T-helper 9 cell (primary cell): ENCODE measurements at regions not wholly inside any gene's neighbourhood (a gene's known extent, or its start where the extent isn't known, plus 50 kb on each side); places are given as distances from the start of the nearest gene placed in this dataset.
"Not testable (repeated sequence)": the region's sequence is repeated elsewhere in the genome, so short reads cannot be mapped to it uniquely, and the experiment has no call there.

Experiments used
- DNase-seq: peaks from one replicate; pipeline ENCODE4 v3.0.0-alpha.2; 2020

DNA sequence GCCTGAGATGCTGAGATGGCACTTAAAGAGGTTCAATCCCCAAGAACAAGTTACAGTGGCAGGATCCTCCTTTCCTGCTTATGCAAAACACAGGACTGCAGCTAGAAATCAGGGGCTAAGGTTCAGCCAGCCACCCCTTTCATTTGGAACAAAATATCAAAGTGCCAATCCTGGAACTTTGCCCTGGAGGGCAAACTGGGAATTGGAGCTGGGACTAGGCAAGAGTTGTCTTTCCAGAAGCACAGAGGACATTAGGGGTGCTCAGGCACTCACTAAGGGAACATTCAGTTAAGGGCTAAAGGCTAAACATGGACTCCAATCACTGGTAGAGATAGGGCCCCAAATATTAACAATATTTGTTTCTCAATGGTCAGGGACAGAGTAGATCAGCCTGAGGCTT, 237.2 kb downstream of the EMP1 start:
- no peak for DNase-seq

DNA sequence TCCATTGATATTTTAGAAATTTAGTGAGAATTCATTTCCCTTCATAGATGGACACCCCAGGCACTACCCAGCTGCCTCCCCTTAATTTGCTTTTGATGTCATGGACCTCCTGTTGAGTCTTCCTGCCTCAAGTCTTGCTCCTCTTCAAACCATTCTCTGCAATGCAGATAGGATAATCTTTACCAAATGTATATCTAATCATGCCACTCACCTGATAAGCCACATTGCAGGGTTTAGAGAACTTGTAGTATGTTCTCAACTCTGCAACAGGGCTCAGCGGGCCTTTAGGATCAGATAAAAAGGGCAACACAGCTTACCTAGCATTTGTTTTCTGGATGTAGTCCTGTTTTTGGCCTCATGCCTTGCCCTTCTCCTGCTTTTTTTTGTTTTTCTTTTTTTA, 234.5 kb downstream of the EMP1 start:
- no peak for DNase-seq

DNA sequence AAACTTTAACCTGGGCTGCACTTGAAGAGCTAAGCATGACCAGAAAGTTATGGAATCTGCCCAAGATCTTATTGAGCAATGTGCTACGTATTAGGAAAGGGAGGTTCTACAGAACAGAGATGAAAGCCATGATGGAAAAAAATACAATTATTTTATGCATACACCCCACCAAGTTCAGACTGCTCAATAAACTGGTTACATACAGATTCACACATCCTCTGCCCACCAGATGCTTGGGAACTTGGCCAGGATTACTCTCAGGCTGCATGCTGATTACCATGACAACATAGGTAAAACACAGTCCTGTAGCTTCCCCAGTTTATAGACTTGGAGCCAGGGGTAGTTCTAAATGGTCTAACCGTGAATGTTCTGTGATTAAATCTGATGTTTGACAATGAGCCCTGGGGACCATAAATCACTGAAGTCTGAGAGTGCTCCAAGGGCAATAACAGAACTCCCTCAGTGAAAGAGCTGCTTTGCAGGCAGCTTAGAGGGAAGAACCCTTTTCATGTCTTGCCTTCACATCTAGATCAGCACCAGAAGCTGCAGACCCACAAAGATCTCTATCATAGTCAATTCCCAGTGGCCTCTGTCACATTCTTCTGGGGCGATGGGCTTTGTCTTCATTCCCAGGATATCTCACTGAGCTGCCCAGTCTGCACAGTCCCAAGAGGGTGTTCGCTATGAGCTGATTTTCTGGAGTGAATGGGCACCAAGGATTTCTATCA, 232.2 kb downstream of the EMP1 start:
- no peak for DNase-seq

DNA sequence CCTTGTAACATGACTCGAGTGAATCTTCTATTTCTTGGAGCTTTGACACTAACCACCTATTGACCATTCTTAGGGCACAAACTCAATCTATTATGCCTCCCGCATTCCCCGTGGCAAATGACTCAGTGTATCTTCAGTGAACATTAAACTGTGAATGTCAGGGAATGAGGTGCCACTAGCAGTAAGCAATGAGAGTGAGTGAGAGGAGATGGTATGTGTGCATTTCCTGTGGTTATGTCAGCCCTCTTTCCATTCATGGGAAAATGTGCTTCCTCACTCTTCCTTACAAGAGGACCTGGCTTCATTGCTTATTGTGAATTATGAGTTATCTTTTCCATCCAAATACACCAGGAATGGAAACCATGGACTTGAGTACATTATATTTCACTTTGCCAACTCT, 229.2 kb downstream of the EMP1 start:
- no peak for DNase-seq

DNA sequence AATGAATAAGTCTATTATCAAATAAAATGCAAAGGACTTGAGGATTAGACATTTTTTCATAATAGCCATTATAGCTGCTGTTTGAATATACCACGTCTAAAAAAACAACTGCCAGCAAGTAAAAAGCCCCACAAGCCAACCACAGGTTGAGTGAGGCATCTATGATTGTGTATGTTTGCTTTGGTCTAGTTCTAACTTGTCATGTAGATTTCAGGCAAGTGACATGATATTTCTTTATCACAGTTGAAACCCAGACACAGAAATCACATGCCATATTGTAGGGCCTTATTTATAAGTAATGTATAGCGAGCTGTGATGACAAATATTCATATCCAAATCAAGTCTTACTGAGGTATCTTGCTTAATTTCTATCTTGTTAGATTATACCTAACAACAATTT, 225.8 kb downstream of the EMP1 start:
- DNase-seq: no peak

DNA sequence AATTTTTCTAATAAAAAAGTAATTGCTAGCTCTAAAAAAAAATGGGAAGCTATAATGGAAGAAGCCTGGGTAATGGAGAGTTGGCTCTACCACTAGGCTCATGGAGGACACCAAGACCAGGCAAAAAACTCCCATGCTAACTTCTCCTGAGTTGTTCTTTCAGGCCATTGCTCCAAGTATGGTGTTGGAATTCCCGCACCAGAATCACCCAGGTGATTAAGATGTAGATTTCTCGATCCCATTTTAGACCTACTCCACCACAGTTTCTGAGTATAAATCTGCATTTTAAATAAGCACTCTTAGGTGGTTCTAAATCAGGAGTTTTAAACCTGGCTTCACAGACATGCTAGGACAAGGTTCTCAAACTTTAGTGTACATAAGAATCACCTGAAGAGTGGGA, 221.0 kb downstream of the EMP1 start:
- no peak for DNase-seq

DNA sequence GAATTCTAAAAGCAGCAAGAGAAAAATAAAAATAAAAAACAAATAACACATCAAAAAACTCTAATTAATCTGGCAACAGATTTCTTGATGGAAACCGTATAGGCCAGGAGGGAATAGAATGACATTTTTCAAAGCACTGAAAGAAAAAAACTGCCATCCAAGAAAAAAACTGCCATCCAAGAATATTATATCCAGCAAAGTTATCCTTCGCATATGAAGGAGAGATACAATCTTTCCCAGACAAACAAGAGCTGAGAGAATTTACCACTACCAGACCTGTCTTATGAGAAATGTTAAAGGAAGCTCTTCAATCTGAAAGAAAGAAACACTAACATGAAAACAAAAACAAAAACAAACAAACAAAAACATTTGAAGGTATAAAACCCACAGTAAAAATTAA, 214.8 kb downstream of the EMP1 start:
- DNase-seq: no peak

DNA sequence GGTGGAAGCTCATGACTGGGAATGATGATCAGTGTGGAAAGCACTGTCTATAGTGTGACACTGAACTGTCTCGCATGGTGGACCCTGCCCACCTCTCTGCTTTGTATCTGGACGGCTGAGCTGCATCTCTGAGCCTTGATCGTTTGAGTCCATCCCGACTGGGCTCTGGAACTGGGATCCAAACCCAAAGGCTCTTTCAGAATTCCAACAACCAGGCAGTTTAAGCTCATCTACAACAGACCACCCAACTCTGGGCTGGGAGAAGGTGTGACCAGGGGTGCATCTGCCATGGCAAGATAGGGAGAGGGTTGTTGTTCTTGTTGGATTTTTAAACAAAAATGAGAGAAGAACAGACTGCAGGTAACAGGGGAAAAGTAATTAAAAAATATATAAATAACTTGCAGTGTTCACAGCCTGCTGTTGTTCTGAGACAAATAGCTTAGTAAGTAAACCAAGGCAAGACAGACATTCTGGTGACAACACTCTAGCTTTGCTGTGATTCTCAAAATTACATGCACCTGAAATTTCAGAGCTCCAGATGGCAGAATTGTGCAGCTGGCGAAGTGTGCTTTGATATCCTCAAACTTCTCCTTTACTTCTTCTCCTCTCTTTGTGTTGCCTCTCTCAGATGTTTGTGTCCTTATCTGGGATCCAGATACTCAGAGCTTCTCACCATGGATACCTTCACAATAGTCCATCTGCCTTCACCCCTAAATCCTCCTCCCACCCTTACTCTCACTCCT, 209.6 kb downstream of the EMP1 start:
- DNase-seq: no peak

DNA sequence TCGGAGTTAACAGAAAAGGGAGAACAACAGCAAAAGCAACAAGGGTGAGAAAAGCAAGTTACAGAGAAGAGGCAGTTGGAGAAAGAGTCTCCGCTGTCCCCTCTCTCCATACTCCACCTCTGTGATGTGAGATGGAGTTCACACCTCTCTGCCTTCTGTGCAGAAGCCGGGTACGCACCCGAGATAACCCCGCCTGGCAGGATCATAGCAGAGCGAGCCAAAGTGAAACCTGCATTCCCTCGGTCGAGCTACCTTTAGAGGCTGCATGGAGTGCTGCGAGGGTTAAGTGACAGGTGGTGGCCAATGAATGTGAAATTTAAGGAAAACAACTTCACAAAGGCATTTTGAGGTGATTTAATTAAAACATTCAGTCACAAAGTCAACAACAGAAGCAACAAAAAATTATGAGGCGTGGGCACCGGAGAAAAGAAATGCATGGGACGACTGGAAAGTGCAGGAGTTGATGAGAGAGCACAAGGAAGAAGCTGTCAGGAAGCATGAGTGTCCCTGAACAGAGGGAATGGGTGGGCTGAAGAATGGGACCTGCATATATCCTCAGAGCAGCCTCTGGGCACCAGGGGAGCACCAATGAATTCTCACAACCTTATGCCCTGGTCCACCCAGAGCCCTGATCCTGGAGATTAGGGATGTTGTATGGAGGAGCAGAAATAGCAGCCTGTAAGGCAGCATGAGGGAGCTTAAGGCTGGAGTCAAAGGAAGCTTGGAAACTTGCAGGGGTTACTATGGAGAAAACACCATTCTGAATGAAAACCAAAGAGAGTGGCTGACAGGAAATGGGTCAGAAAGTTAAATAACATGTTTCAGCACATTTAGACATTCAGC, 208.3 kb downstream of the EMP1 start:
- DNase-seq: no peak

DNA sequence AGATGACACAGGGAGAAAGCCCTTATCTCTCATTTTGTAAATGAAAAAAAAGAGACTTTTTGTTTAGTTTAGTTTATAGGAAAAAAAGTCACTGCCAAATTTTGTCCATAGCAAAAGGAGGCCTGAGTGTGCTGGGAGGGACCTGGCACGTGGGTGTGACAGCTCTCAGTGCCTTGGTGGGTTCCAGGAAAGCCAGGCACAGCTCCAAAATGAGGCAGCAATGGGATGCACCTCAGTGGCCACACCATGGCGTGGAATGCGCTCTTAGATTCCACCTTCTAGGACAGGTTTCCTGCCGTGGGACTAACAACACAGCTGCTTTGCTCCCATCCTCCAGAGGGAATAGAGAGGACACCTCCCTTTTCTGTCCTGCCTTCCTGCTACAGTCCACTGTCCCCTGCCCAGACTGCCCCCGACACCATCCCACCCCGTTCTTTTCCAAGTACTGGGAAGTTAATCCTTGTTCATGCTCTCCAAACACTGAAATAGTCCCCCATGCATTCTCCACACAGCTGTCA, 207.6 kb downstream of the EMP1 start:
- no peak for DNase-seq

DNA sequence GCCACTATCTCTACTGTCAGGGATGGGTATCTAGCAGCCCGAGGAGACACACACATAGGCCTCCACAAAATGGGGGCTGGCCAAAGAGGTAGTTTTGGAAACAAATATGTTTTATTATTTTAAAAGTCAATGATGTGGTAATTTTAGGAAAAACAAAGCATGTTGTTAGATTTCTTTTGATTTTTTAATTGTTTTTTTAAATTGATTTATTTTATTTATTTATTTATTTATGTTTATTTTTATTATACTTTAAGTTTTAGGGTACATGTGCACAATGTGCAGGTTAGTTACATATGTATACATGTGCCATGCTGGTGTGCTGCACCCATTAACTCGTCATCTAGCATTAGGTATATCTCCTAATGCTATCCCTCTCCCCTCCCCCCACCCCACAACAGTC, 194.8 kb downstream of the EMP1 start:
- DNase-seq: not testable (repeated sequence)

DNA sequence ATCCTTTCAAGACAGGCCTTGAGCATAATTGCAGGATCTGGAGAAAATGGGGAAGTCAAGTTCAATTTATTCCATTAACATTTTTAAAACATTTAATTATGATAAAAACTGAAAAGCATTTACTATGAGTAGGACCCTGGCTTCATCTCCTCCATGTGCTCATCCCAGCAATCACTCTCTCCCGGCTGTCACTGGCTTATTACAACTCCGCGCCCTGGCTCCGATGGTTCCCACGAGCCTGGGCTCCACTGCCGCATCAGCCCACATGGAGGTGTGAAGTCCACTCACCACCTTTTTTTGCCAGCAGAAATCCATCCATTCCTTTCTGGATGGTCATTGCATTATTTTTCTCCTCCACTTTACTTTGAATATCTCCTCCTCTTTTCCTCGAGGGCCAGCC, 194.4 kb downstream of the EMP1 start:
- no peak for DNase-seq

DNA sequence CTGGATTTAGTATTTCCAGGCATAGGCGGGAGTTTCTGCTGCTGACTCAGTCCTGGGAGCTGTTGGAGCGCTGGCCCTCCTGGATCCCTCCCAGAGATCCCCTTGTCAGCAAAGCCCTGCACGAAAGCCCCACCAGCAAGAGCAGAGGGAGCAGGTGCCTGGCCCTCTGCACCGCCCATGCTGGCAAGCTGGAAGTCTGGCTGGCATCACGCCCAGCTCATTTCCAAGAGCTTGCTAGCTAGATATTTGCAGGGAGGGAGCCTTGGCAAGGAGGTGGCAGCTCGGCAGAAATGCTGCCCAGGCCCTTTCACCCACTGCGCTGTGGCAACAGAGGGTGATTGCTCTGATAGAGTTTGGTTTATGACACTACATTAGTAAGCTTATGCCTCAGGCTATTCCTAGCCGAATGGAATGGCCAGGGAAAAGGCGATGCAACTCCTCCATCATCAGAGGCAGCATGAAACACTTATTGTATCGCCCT, 193.9 kb downstream of the EMP1 start:
- DNase-seq: no peak

DNA sequence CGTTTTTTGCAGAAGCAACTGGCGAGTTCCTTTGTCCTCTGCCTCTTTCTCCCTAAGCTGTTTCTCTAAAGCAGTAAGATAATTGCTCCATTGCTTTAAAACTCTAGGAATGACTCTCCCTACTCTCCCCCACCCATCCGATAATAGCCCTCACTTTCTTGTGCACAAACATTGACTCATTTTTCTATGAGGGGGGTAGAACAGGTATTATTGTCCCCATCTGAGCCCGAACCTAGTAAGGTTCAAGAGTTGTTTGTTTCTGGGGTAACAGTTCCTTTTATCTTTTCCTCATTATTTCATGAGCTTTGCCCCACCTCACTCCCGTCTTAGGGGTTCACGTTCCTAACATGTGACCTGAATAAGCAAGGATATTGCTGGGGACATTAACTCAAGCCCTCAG, 190.6 kb downstream of the EMP1 start:
- no peak for DNase-seq

DNA sequence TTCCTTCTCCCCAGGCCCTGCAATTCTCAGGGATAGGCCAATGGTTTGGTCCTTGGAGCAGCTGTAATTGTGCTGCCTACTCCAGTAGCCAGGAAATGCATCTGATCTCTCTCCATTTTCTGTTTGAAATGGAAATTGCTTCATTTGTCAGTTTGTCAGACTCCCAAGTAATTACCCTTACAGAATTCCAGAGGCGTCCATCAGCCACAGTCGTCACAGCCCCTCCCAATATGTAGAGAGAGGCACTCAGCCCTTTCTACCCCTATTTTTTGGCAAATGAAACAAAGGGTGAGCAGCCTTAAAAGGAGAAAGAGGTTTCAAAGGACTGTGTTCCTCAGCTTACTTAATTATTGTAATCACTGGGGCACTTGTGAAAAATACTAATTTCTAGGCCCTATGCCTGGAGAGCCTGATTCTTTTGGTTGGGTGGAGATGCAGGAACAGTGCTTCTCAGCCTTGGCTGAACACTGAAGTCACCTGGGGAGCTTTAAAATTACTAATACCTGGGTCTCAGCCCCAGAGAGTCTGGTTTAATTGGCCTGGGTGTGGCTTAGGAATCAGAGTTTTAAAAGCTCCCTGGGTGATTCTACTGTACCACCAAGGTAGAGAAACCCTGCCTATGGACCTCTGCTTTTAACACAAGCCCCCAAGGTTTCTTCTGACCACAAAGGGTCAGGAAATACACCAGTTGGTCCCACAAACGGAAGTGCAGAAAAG, 190.0 kb downstream of the EMP1 start:
- DNase-seq: no peak

DNA sequence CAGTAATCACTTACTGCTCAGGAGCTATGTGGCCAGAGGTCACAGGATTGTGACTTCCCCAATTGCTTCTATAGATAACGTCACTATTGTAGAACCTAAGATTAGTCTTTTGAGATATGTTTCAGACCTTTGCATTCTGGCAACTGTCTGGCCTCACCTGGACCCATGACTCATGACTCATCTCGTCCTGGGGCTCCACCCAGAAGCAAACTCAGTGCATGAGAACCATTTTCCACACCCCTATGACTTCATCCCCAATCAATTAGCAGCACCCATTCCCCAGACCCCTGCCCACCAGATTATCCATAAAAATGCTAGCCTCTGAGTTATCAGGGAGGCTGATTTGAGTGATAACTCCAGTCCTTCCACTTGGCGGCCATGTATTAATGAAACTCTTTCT, 186.9 kb downstream of the EMP1 start:
- DNase-seq: no peak

DNA sequence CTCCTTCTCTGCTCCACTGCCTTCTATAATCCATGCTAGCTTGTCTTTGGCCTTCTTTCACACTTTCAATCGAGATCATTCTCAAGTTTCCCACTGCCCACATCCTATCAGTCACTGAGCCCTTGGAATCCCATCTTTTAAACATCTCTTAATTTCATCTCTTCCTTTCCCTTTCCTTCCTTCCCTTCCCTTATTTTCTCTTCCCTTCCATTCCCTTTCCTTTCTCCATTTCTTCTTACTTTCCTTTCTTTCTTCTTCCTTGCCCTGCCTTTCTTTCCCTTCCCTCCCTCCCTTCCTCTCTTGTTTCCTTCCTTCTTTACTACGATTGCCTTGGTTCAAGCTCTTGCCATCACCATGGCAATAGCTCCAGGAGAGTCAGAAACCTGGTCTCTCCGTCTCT, 183.8 kb downstream of the EMP1 start:
- no peak for DNase-seq

DNA sequence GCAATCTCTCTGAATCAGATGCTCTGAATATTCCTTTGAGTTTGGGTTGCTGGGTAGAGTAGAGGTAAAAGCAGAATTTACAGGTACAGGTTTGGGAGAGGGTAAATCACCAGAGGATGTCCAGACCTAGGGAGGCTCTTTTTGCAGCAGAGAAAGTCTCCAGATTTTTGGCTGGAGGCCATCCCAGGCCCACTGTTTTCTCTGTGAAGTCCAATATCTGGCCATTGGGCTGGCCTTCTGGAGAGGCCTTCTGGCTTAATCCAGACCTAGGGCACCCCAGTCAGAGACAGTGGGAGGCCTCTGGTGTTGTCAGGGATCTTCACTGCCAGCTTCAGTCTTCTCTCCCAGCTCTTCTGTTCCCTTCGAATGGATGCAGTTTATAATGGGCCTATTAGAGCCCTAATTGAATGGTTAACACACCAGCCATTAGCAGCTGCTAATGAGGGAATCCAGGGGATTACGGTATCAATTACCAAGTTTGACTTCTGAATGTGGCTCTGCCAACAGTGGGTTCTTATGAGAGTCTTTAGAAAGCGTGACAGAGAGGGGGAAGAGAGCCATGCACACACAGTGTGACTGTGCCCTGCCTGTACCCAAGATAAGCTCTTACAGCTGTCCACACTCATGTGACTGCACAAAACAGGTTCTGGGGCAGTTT, 183.1 kb downstream of the EMP1 start:
- no peak for DNase-seq

DNA sequence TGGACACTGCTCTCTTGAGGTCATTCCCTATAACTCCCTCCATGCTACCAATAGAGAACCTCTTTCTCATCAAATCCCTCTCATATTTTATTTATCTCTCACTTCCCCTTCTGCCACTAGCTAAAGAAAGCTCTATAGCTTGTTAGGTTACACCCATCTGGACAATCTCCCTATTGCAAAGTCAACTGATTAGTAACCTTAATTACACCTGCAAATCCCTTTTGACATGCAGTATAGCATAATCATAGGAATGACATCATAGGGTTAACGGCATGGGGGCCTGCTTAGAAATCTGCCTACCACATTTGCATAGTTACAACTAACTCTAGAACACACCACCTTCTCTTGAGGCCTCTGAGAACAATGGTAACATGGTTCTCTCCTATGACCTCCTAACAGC, 181.2 kb downstream of the EMP1 start:
- DNase-seq: no peak

DNA sequence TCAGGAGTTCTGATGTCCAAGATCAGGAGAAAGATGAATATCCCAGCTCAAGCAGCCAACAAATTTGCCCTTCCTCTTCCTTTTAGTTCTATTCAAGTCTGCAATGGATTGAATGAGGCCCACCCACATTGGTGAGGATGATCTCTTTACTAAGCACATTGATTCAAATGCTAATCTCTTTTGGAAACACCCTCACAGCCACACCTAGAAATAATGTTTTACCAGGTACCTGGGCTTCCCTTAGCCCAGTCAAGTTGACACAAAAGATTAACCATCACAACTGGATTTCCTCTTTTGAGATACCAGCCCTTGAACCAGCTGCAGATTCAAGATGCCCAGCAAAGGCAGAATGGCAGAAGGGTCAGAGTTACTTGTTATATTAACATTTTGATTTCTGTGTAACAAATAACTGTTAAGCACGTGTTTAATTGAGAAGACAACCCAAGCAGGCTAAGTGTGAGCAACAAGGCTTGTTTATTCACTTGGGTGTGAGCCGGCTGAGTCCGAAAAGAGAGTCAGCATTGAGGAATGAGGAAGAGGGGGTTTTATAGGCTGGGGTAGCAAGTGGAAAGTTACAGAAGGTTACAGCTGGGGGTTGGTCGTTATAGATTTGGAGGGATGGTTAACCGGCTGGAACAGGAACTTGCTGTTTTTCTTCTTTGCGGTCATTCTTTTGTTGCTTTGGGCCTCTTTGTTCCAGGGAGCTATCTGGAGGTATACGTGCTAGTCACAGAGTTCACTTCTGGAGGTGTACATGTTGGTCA, 180.3 kb downstream of the EMP1 start:
- DNase-seq: no peak
